Mesenchymal stem cell (in vitro differentiated cells and primary cell): ENCODE measurements at regions not wholly inside any gene's neighbourhood (a gene's known extent, or its start where the extent isn't known, plus 50 kb on each side); places are given as distances from the start of the nearest gene placed in this dataset.

Experiments
- DNase-seq: peaks from one replicate; pipeline ENCODE4 v3.0.0-alpha.2; 2013
- H2AFZ ChIP-seq: one replicate; pipeline ENCODE4 v1.6.1; 2013; ENCODE audit warnings: low read depth, mild to moderate bottlenecking, control low read depth, inconsistent platforms, low read length, moderate library complexity
- H2AK5ac ChIP-seq: 2 replicates; pipeline ENCODE4 v1.6.1; 2013; ENCODE audit warnings: low read length, moderate library complexity, mild to moderate bottlenecking, inconsistent platforms; ENCODE audit not compliant: severe bottlenecking
- H2BK120ac ChIP-seq: one replicate; pipeline ENCODE4 v1.6.1; 2013; ENCODE audit warnings: low read depth, mild to moderate bottlenecking, inconsistent platforms, low read length, moderate library complexity
- H2BK12ac ChIP-seq, 2 experiments: one replicate each; pipeline ENCODE4 v1.6.1; 2013; ENCODE audit warnings: inconsistent platforms in 2 of 2, low read length in 2 of 2, mild to moderate bottlenecking in 2 of 2, moderate library complexity in 2 of 2, control low read depth in 1 of 2
- H2BK15ac ChIP-seq: one replicate; pipeline ENCODE4 v1.6.1; 2013; ENCODE audit warnings: mild to moderate bottlenecking, low read depth, inconsistent platforms; ENCODE audit not compliant: poor library complexity, severe bottlenecking
- H2BK5ac ChIP-seq: 2 replicates; pipeline ENCODE4 v1.6.1; 2013; ENCODE audit warnings: low read depth, mild to moderate bottlenecking, low read length, control low read depth, inconsistent platforms; ENCODE audit not compliant: poor library complexity, severe bottlenecking
- H3K14ac ChIP-seq, 2 experiments: one replicate each; pipeline ENCODE4 v1.6.1; 2013; ENCODE audit warnings: inconsistent platforms in 2 of 2, low read length in 2 of 2, control low read depth in 1 of 2, mild to moderate bottlenecking in 1 of 2, moderate library complexity in 1 of 2
- H3K18ac ChIP-seq, 2 experiments: one replicate each; pipeline ENCODE4 v1.6.1; 2013; ENCODE audit warnings: inconsistent platforms in 2 of 2, low read length in 2 of 2, control low read depth in 1 of 2, low read depth in 1 of 2, mild to moderate bottlenecking in 1 of 2
- H3K23ac ChIP-seq, 2 experiments: one replicate each; pipeline ENCODE4 v1.6.1; 2013; ENCODE audit warnings: inconsistent platforms in 2 of 2, low read length in 2 of 2, mild to moderate bottlenecking in 2 of 2, moderate library complexity in 2 of 2, control low read depth in 1 of 2
- H3K27ac ChIP-seq: 2 replicates; pipeline ENCODE4 v1.5.1; 2013; ENCODE audit warnings: mild to moderate bottlenecking, moderate library complexity, low read length, control low read depth, inconsistent platforms; ENCODE audit not compliant: poor library complexity, severe bottlenecking
- H3K27me3 ChIP-seq, 2 experiments: 2 replicates each; pipeline versions ENCODE4 v1.6.1 to v1.7.0; 2013; ENCODE audit warnings: low read length in 2 of 2, mild to moderate bottlenecking in 2 of 2, moderate library complexity in 2 of 2, control low read depth in 1 of 2, inconsistent platforms in 1 of 2; ENCODE audit not compliant: control insufficient read depth in 1 of 2, insufficient read depth in 1 of 2
- H3K36me3 ChIP-seq, 2 experiments: 2 replicates each; pipeline versions ENCODE4 v1.6.1 to v1.7.0; 2013; ENCODE audit warnings: low read length in 2 of 2, control low read depth in 1 of 2, inconsistent platforms in 1 of 2, low read depth in 1 of 2, mild to moderate bottlenecking in 1 of 2; ENCODE audit not compliant: insufficient read depth in 2 of 2, control insufficient read depth in 1 of 2
- H3K4ac ChIP-seq, 2 experiments: one replicate each; pipeline ENCODE4 v1.6.1; 2013; ENCODE audit warnings: inconsistent platforms in 2 of 2, low read length in 2 of 2, mild to moderate bottlenecking in 2 of 2, moderate library complexity in 2 of 2, control low read depth in 1 of 2, low read depth in 1 of 2
- H3K4me1 ChIP-seq: 2 replicates; pipeline ENCODE4 v1.6.1; 2013; ENCODE audit warnings: low read depth, low read length, control low read depth; ENCODE audit not compliant: control insufficient read depth, insufficient read depth
- H3K4me2 ChIP-seq: 2 replicates; pipeline ENCODE4 v1.6.1; 2013; ENCODE audit warnings: low read length, mild to moderate bottlenecking, inconsistent platforms; ENCODE audit not compliant: poor library complexity, severe bottlenecking
- H3K4me3 ChIP-seq, 2 experiments: 2 replicates each; pipeline versions ENCODE4 v1.5.1 to v1.7.0; 2013; ENCODE audit warnings: low read length in 2 of 2, mild to moderate bottlenecking in 2 of 2, control low read depth in 1 of 2, low read depth in 1 of 2; ENCODE audit not compliant: insufficient read depth in 1 of 2
- H3K79me1 ChIP-seq: replicated peaks from 2 replicates; pipeline ENCODE4 v1.6.1; 2013; ENCODE audit warnings: mild to moderate bottlenecking, control low read depth, low read length, inconsistent platforms; ENCODE audit not compliant: poor library complexity, severe bottlenecking
- H3K9ac ChIP-seq: 2 replicates; pipeline ENCODE4 v1.7.0; 2013; ENCODE audit warnings: mild to moderate bottlenecking, low read length, moderate library complexity
- H3K9me3 ChIP-seq: 2 replicates; pipeline ENCODE4 v1.7.0; 2013; ENCODE audit warnings: mild to moderate bottlenecking, low read length; ENCODE audit not compliant: control insufficient read depth
- H4K8ac ChIP-seq: one replicate; pipeline ENCODE4 v1.6.1; 2013; ENCODE audit warnings: inconsistent platforms, mild to moderate bottlenecking, low read length, moderate library complexity
- H4K91ac ChIP-seq: one replicate; pipeline ENCODE4 v1.6.1; 2013; ENCODE audit warnings: mild to moderate bottlenecking, low read length, inconsistent platforms
- WGBS: methylation state at CpG from one replicate; pipeline ENCODE4 v1.1.7; 2013; ENCODE audit warnings: mixed read lengths; 5-methylcytosine and 5-hydroxymethylcytosine counted together

DNA sequence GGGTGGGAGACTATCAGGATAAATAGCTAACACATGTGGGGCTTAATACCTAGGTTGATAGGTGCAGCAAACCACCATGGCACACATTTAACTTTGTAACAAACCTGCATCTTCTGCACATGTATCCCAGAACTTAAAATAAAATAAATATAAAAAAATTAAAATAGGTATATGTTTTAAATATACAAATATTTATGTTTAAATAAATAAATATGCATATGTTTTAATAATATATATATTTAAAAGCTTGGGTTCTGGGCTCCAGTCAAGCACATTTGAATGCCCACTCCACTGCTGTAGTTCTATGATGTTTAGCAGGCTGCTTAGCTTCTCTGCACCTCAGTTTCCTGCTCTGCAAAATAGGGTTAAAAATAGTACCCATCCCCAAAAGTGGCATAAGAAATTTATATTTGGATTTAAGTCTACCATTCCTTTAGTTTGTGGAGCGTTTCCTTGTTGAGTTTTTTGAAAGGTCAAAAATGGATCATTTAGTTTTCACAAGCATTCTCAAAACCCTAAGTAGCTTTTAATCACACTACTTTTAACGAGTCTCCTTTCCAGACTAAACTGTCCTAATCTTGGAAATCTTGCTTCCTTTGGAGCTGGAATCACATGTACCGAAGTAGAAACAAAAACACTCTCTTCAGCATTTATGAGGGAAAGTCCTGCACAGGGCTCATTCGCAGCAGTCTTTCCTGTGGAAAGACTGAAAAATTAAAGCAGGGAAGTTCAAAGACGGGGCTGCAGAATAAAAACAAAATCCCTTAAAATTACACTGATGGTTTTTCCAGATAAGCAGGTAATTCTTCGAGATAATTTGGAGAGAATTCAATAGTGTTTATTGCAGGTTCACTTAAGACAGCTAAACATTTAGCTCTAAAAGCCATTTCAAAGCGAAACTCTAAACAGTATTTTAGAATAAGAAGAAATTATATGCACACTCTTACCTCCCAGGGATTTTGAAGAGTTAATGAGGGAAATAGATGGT lies 111.7 kb upstream of the LYZL1 start:
- Histone ChIP-seq H3K9me3 (peaks cover 3% of the 10 kb centered on the region), H4K91ac (no peak overlapping the region), H3K36me3 (no peaks in the 10 kb centered on the region), H3K14ac (no peak overlapping the region), H3K4me1 (no peaks in the 10 kb centered on the region), H3K4me2 (no peak overlapping the region), H3K4me3 (no peak overlapping the region), H3K27ac (no peak overlapping the region), H2AFZ (no peak overlapping the region), H3K4ac (no peak overlapping the region), H3K79me1 (no peaks in the 10 kb centered on the region), H3K23ac (no peak overlapping the region), H2BK120ac (no peak overlapping the region), H3K18ac (no peak overlapping the region), H2BK5ac (no peak overlapping the region), H2BK12ac (no peak overlapping the region), H2AK5ac (no peak overlapping the region), H3K27me3 (peaks cover 0 to 39% of the 10 kb centered on the region in 2 experiments), H3K9ac (no peak overlapping the region), H2BK15ac (no peak overlapping the region), H4K8ac (no peak overlapping the region)
- DNase-seq: peak; percentile 46
- WGBS: 6% methylated on average over 2 of the region's 7 CpGs

DNA sequence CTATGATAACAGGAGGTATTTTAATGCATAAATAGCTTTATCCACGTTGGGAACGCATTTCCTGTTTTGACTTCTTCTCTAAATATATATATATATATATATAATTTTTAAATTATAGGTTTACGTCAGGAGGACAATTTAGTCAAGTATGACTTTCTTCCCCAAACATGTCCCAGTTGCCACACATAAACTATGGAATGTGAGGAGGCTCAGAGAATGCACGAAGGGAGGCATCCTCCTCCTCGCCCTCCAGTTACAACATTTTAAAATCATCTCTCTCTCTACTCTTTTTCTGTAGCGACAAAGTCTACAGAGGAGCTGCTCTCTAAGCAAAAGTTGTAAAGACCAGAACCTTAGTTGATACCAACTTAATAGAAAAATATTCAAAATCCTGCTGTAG lies 106.9 kb upstream of the LYZL1 start:
- 60% methylated on average over 4 of the region's 6 CpGs for WGBS
- Histone ChIP-seq H2BK5ac (no peak overlapping the region), H4K8ac (no peak overlapping the region), H3K4me2 (no peak overlapping the region), H3K4me1 (peaks cover 3% of the 10 kb centered on the region), H2BK120ac (no peak overlapping the region), H2AK5ac (no peak overlapping the region), H3K9ac (no peak overlapping the region), H3K14ac (no peak overlapping the region), H3K9me3 (no peaks in the 10 kb centered on the region), H3K27ac (no peak overlapping the region), H4K91ac (no peak overlapping the region), H3K18ac (peak overlapping the region in 1 of 2 experiments; percentile 37), H3K4ac (no peak overlapping the region), H3K79me1 (no peaks in the 10 kb centered on the region), H3K27me3 (peaks cover 0 to 83% of the 10 kb centered on the region in 2 experiments), H3K23ac (no peak overlapping the region), H2BK12ac (no peak overlapping the region), H2BK15ac (no peak overlapping the region), H3K36me3 (no peaks in the 10 kb centered on the region), H3K4me3 (no peak overlapping the region), H2AFZ (no peak overlapping the region)
- DNase-seq: no peak

DNA sequence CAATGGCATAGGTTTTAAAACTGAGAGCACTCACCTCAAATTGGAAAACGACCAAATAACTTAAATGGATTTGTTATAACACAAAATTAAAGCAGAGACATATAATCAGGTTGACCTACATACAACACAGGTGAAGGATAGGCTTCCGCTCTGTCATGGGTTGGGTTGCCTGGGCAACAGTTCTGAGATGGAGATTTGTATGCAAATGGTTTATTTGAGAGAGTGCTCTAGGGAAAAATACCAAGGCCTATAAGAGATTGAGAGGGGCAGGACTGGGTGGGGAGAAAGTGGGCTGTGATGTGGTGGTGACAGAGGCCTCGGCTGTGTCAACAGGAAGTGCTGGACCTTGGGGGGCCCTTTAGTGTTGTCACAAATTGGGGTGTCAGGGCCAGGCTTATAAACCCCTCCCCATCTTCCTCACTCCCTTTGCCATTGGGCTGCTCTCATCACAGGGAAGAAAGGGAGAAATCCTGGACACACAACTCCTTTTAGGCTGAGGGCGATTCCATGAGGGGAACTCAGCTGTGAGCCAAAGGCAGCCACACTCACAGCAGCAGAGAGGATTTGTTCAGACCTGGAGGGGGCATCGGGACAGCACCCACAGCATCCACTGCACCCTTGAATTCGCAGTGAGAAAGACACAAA lies 105.4 kb upstream of the LYZL1 start:
- Histone ChIP-seq H3K4ac (no peak overlapping the region), H3K79me1 (no peaks in the 10 kb centered on the region), H2BK120ac (no peak overlapping the region), H4K91ac (no peak overlapping the region), H3K4me3 (no peak overlapping the region), H2BK12ac (peak overlapping the region in 1 of 2 experiments; percentile 38), H3K27me3 (peaks cover 0 to 88% of the 10 kb centered on the region in 2 experiments), H3K27ac (no peak overlapping the region), H2AFZ (no peak overlapping the region), H2AK5ac (no peak overlapping the region), H3K4me1 (peaks cover 3% of the 10 kb centered on the region), H3K9me3 (no peaks in the 10 kb centered on the region), H3K18ac (peak overlapping the region in 1 of 2 experiments; percentile 19), H3K9ac (no peak overlapping the region), H3K23ac (no peak overlapping the region), H2BK5ac (no peak overlapping the region), H4K8ac (no peak overlapping the region), H3K4me2 (no peak overlapping the region), H3K36me3 (no peaks in the 10 kb centered on the region), H2BK15ac (peak overlapping the region; percentile 77), H3K14ac (peak overlapping the region in 1 of 2 experiments; percentile 0)
- 97% methylated on average over 2 of the region's 6 CpGs for WGBS
- DNase-seq: no peak
